ENCODE measurements at regions not wholly inside any gene's neighbourhood (a gene's known extent, or its start where the extent isn't known, plus 50 kb on each side); places are given as distances from the start of the nearest gene placed in this dataset.

DNA sequence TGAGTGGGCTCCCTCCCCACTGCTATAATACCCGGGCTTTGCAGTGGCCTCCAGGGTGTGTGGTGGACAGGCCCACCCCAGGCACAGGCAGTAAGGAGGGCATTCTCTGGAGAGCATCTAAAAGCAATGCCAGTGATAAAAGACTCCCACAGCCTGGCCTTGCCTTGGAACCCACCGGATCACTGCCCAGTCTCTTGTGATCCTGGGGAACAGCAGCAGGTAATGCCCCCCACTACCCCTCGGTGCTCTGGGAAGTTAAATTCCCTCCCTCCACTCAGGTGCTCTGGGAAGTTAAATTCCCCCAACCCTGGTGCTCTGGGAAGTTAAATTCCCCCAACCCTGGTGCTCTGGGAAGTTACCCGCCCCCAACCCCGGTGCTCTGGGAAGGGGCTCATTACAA is 565.2 kb downstream of the TCERG1L start:
- TF ChIP-seq RCOR1 (IDR thresholded peaks at IDR 0.05; ENCODE audit: insufficient replicate concordance, low read length): no peak
- TF ChIP-seq, protein P1, sequence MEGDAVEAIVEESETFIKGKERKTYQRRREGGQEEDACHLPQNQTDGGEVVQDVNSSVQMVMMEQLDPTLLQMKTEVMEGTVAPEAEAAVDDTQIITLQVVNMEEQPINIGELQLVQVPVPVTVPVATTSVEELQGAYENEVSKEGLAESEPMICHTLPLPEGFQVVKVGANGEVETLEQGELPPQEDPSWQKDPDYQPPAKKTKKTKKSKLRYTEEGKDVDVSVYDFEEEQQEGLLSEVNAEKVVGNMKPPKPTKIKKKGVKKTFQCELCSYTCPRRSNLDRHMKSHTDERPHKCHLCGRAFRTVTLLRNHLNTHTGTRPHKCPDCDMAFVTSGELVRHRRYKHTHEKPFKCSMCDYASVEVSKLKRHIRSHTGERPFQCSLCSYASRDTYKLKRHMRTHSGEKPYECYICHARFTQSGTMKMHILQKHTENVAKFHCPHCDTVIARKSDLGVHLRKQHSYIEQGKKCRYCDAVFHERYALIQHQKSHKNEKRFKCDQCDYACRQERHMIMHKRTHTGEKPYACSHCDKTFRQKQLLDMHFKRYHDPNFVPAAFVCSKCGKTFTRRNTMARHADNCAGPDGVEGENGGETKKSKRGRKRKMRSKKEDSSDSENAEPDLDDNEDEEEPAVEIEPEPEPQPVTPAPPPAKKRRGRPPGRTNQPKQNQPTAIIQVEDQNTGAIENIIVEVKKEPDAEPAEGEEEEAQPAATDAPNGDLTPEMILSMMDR (conservative IDR thresholded peaks at IDR 0.05; ENCODE audit: low read depth, low read length): no peak
